Frontal cortex (tissue), 3 donors: ENCODE measurements at regions not wholly inside any gene's neighbourhood (a gene's known extent, or its start where the extent isn't known, plus 50 kb on each side); places are given as distances from the start of the nearest gene placed in this dataset.

Experiments used
- DNase-seq, 2 donors: peaks; one replicate each; pipeline ENCODE4 v3.0.0; 2012; ENCODE audit warnings: low spot score in 2 of 2
- FAIRE-seq: peaks from 2 replicates; lab custom pipeline; 2012; peaks lifted over from hg19 to GRCh38; lab: Jason Lieb, UNC
- donor health status: control.
- donor health status: control.
- donor health status: control.

GRCh38 chr2:71791061-71791450, 337.7 kb downstream of the DYSF start:
- DNase-seq (no peak), FAIRE-seq (no peak)

DNA sequence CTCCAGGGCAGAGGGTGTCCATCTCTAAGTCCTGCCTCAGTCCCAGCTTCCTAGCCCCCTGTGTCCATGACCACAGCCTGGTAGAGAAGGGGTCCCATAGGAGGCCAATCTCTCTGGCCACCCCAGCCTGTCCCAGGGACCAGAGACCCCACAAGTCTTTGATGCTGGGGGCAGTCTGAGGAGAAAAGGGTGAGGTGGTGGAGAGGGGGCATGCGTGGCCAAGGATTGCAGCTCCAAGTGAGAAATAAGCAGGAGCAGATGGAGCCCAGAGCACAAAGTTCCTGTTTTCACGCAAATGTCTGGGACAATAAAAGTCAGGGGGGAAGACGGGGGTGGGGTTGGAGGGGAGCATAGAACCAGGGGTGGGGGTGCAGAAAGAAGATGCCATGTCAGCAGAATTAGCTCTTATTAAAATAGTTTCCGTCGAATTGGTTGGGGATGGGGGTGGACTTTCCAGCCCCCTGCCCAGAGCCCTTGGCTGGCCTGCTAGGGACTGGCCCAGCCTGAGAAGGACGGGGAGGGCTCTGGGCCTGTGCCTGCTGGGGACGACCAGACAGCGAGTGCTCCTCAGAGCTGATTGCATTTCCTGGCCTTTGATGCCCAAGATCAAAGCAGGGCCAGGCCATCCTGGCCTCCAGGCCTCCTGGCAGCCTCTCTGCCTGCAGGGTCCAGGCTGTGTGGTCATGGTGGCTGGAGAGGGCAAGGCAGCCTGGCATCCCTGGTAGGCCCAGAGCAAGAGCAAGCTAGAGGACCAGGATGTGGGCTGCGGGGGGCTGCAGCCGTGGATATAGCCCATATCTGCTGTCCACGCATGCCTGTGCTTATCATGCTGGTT, 337.1 kb downstream of the DYSF start:
- FAIRE-seq: no peak
- DNase-seq: no peak

GRCh38 chr2:71789556-71790204, 336.3 kb downstream of the DYSF start:
- no peak for DNase-seq
- FAIRE-seq: no peak

DNA sequence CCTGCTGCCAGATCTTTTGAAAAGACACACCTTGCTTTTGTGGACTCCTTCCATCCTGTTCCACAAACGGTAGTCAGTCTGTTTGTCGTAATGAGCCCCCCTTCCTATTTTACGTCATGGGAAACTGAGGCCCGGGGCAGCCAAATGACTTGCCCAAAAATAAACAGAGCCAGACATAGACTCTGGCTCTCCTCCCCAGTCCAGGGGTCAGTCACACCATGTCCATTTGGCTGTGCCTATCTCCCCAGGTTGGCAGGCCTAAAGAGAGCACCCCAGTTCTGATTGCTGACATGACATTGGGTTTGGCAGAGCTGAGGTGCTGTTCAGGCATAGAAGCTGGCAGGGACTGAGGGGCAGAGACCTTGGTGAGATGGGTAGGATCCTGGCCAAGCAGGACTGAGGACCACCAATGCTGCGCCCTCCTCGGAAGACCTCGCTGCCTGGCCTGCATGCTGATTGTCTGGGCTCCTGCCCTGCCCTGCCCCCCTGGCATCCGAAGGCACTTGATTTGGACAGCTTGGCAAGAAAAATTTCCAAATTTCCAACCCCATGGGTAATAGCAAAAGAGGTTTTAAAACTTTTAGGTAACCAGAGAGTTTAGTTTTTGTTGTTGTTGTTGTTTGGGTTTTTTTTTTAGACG, 335.4 kb downstream of the DYSF start:
- FAIRE-seq (no peak), DNase-seq (no peak)

DNA sequence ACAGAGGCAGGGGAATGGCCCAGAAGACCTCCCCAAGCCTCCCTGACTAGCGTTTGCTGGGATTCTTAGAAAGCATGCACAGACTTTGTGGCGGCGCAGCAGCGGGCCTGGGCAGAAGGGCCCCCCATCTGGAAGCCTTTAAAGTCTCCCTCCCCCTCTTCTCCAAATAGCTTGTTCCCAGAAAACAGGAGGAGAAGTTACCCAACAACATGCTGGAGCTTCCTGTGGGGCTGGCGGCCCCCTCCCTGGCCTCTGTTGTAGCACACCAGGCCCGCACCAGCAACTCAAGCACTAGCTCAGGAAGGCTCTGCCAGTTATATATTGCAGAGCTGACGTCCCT, 334.8 kb downstream of the DYSF start:
- FAIRE-seq: no peak

DNA sequence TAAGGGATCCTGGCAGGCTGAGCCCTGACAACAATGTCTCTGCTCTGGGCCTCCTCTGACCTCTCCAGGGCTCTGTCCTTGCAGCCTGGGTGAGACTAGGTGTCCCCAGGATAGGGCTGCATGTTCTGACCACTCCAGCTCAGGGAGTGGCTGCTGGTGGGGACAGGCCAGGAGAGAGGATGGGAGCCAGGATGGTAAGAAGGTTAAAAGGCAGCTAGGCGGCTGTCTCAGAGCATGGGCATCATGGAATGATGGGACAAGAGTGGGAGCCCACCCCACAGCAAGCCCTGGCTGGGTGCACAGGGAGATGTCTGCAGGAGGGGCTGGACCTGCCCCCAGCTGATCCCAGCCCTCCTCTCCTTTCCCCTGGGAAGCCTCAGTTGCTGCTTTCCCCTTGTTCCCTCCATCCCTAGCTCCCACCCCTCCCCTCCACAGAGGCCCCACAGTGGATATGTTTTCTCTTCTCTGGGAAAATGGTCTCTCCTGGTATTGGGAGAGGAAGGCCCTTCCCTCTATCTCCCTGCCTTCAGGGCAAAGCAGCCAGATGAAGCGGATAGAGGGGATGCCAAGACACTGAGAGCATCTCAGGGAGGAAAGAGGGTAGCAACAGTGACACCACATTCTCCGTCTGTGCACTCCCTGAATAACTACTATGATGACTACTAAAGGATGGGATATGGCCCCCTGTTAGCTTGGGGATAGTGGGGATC, 334.3 kb downstream of the DYSF start:
- FAIRE-seq (no peak), DNase-seq (peak in 1 of 2 donors; percentile 10)

More for the DNA sequence above, 334.8 kb downstream of the DYSF start:
- peak in 1 of 2 donors; percentile 14 for DNase-seq

GRCh38 chr2:71787108-71787415, 333.7 kb downstream of the DYSF start:
- DNase-seq (peak in 1 of 2 donors; percentile 5), FAIRE-seq (no peak)

- FAIRE-seq (no peak), DNase-seq (peak in 1 of 2 donors; percentile 12)
These were observed 333.1 kb downstream of the DYSF start for GRCh38 chr2:71786291-71787107.

- peak in 1 of 2 donors; percentile 7 for DNase-seq
- FAIRE-seq: no peak
These were observed 332.2 kb downstream of the DYSF start for GRCh38 chr2:71785516-71785981.

- peak in 1 of 2 donors; percentile 29 for DNase-seq
- no peak for FAIRE-seq
These were observed 331.6 kb downstream of the DYSF start for GRCh38 chr2:71784734-71785511.

- FAIRE-seq: no peak
- no peak for DNase-seq
These were observed 330.5 kb downstream of the DYSF start for GRCh38 chr2:71783815-71784214.

- FAIRE-seq: no peak
- no peak for DNase-seq
These were observed 329.9 kb downstream of the DYSF start for GRCh38 chr2:71783215-71783614.

- FAIRE-seq (no peak), DNase-seq (no peak)
These were observed 329.0 kb downstream of the DYSF start for GRCh38 chr2:71782323-71782722.

DNA sequence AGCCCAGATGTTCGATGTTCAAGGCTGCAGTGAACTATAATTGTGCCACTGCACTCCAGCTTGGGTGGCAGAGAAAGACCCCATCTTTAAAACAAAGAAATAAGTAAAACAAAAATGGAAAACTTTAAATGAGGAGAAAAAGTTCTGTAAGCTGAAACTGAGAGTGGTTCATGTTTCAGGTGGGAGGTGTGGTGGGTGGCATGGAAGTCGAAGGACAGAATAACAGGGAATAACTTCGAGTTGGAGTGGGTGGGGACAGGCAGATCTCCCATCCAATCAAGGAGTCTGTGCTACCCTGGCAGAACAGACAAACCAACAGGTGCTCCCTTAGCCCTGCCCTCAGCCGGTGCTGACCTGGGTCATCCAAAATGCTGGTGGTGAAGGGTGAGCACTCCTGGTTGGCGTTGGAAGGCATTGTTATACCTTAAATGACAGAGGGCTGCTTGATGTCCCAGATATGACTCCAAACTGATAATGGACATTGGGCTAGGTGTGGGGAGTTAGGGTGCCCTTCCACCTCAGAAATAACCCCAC, 328.4 kb downstream of the DYSF start:
- DNase-seq: no peak
- no peak for FAIRE-seq

DNA sequence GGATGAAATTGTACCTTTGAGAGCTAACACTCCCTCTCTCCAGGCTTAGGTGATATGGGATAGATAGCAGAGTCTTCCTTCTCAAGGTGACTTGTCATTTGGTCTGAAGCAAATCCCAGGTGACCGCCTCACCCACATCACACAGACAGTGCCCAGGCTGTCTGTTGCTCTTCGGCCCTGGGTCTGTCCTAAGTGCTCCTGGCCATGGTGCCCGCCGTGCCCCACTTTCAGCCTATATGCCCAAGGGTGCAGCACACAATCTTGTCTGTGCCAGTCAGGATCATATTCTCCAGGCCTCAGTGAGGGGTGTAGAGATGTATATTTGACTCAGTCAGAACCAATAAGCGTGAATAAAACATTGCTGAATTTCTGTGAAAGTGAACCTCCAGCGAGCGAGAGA, 326.8 kb downstream of the DYSF start:
- DNase-seq (no peak), FAIRE-seq (no peak)

- FAIRE-seq (no peak), DNase-seq (no peak)
These were observed 326.4 kb downstream of the DYSF start for GRCh38 chr2:71779774-71780105.

DNA sequence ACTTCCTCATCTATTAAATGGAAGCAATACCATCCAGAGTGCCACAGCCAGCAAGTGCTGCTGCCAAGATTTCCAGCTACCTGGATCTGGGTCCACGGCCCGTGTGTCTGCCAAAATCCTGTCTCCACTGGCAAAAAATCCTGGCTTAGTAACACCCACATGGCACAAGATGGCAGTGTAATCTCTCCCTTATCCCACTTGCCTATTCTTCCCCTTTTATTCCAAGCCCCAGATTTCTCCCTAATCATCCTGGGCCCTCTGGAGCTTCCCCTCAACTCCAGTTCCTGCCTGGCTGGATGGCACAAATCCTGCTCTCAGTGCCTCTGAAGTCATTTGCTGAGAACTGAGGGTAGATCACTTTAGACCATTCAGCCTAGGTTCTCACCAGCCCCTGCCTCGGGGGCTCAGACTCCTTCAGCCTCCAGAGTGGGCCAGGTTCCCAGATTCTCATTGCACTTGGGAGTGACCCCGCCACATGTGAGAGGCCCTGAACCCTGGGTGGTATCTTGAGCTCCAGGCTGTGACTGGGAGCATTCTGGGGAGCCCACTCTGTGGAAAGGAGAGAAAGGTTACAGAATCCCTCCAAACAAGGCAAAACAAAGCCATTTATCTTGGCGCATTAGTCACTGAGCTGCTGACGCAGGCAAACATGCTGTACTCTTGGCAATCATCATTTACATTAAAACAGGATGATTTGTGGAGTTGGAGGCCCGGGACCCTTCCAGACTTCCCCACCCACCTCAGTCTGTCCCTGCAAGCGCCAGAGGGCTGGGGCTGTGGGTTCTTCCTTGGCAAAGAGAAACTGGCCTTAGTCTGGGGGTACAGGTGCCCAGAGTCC, 325.8 kb downstream of the DYSF start:
- no peak for FAIRE-seq

GRCh38 chr2:71778514-71778913, 325.2 kb downstream of the DYSF start:
- DNase-seq (no peak), FAIRE-seq (no peak)

More for the DNA sequence above, 325.8 kb downstream of the DYSF start:
- no peak for DNase-seq
